GM12878 (cell line): ENCODE measurements at regions not wholly inside any gene's neighbourhood (a gene's known extent, or its start where the extent isn't known, plus 50 kb on each side); places are given as distances from the start of the nearest gene placed in this dataset.

ENCODE experiments used
- ATAC-seq: fragments of 200-7000 bp; cut with Tn5 transposase; 3 replicates; pipeline ENCODE4 v1.9.1; 2020; ENCODE audit warnings: mild to moderate bottlenecking, moderate library complexity
- BruUV-seq: library from RNA; stranded (reverse); fragments of 400-500 nt; replicated peaks from 2 replicates; lab custom pipeline; 2021; lab: Mats Ljungman, UMichigan
- CTCF ChIA-PET: fragments of 300-600 bp; sonication (Branson Sonifier 250); formaldehyde crosslinking; extraction: SDS; loops from one replicate; lab custom pipeline; 2021; ENCODE audit warnings: inconsistent platforms; lab: Yijun Ruan, JAX
- POLR2A ChIA-PET: fragments of 350-600 bp; formaldehyde crosslinking; extraction: SDS; loops from one replicate; lab custom pipeline; 2021; ENCODE audit warnings: inconsistent platforms; lab: Charles Lee
- RAD21 ChIA-PET: fragments of 300-600 bp; sonication (Branson Sonifier 250); formaldehyde crosslinking; loops from one replicate; lab custom pipeline; 2023; ENCODE audit warnings: antibody characterized with exemption; ENCODE audit not compliant: unreplicated experiment; lab: Charles Lee
- SMC1A ChIA-PET: fragments of 300-600 bp; sonication (Branson Sonifier 250); formaldehyde crosslinking; loops from one replicate; lab custom pipeline; 2023; ENCODE audit not compliant: unreplicated experiment, uncharacterized antibody; lab: Charles Lee
- DNase-seq: peaks from one replicate; pipeline ENCODE4 v3.0.0-alpha.2; 2011; ENCODE audit warnings: low read depth, low spot score
- FAIRE-seq: peaks from 3 replicates; lab custom pipeline; 2011; peaks lifted over from hg19 to GRCh38; lab: Jason Lieb, UNC
- H2AFZ ChIP-seq: 2 replicates; pipeline ENCODE4 v1.6.0; 2011; ENCODE audit warnings: low read depth, low read length, control low read depth; ENCODE audit not compliant: control insufficient read depth
- H3K27ac ChIP-seq: 2 replicates; pipeline ENCODE4 v1.5.1; 2011; ENCODE audit warnings: control low read depth; ENCODE audit not compliant: control insufficient read depth, insufficient read depth
- H3K27me3 ChIP-seq, 2 experiments: replicated peaks in 1 of 2; 2 replicates each; pipeline versions ENCODE4 v1.6.0 to v1.6.1; 2011; ENCODE audit warnings: low read length in 1 of 2; ENCODE audit not compliant: control insufficient read depth in 2 of 2, insufficient read depth in 2 of 2
- H3K36me3 ChIP-seq, 2 experiments: 2 replicates each; pipeline ENCODE4 v1.5.1; 2011; ENCODE audit warnings: low read length in 1 of 2; ENCODE audit not compliant: control insufficient read depth in 2 of 2, insufficient read depth in 2 of 2
- H3K4me1 ChIP-seq: 2 replicates; pipeline ENCODE4 v1.6.1; 2011; ENCODE audit warnings: mild to moderate bottlenecking, low read length, moderate library complexity, mixed read lengths; ENCODE audit not compliant: control insufficient read depth, insufficient read depth
- H3K4me2 ChIP-seq: 2 replicates; pipeline ENCODE4 v1.6.0; 2011; ENCODE audit warnings: control low read depth; ENCODE audit not compliant: control insufficient read depth, insufficient read depth
- H3K4me3 ChIP-seq: fragments of 200-600 bp; sonication (generic); 2 replicates; pipeline ENCODE4 v1.5.1; 2016
- H3K79me2 ChIP-seq: 2 replicates; pipeline ENCODE4 v1.6.0; 2011; ENCODE audit warnings: low read length; ENCODE audit not compliant: control insufficient read depth, insufficient read depth
- H3K9ac ChIP-seq: 2 replicates; pipeline ENCODE4 v1.8.0; 2011; ENCODE audit warnings: low read length, control low read depth, mixed read lengths; ENCODE audit not compliant: control insufficient read depth, insufficient read depth
- H3K9me3 ChIP-seq: replicated peaks from 3 replicates; pipeline ENCODE4 v1.5.1; 2011; ENCODE audit warnings: mild to moderate bottlenecking, low read length; ENCODE audit not compliant: control insufficient read depth, insufficient read depth
- H4K20me1 ChIP-seq: 2 replicates; pipeline ENCODE4 v1.6.0; 2011; ENCODE audit not compliant: control insufficient read depth, insufficient read depth
- CREM ChIP-seq: IDR thresholded peaks from 2 replicates; pipeline ENCODE4 v1.6.1; 2014; ENCODE audit warnings: antibody characterized with exemption, low read depth
- EZH2 ChIP-seq: IDR thresholded peaks from 2 replicates; pipeline ENCODE4 v1.6.1; 2012; ENCODE audit warnings: low read depth, mild to moderate bottlenecking, control low read depth, inconsistent platforms, low read length, borderline replicate concordance; ENCODE audit not compliant: control insufficient read depth
- IKZF2 ChIP-seq, 2 experiments: fragments of 450-650 bp; IDR thresholded peaks; 2 replicates each; pipeline ENCODE4 v1.6.1; 2017; ENCODE audit warnings: mild to moderate bottlenecking in 2 of 2, moderate library complexity in 2 of 2
- NBN ChIP-seq: fragments of 450-650 bp; IDR thresholded peaks from 2 replicates; pipeline ENCODE4 v1.6.1; 2016
- PML ChIP-seq: IDR thresholded peaks from 2 replicates; pipeline ENCODE4 v1.6.1; 2012; ENCODE audit warnings: low read length, inconsistent platforms
- RUNX3 ChIP-seq: IDR thresholded peaks from 2 replicates; pipeline ENCODE4 v1.6.1; 2012; ENCODE audit warnings: low read length, inconsistent platforms
- SKIL ChIP-seq: fragments of 450-650 bp; IDR thresholded peaks from 2 replicates; pipeline ENCODE4 v1.6.1; 2017; ENCODE audit warnings: mild to moderate bottlenecking, low read depth, inconsistent platforms; ENCODE audit not compliant: poor library complexity, severe bottlenecking
- SMAD1 ChIP-seq: fragments of 450-650 bp; IDR thresholded peaks from 2 replicates; pipeline ENCODE4 v1.6.1; 2018; ENCODE audit warnings: mild to moderate bottlenecking, low read depth; ENCODE audit not compliant: partially characterized antibody
- SMAD5 ChIP-seq: IDR thresholded peaks from 2 replicates; pipeline ENCODE4 v1.6.1; 2016; ENCODE audit warnings: antibody characterized with exemption, low read depth
- SREBF1 ChIP-seq: IDR thresholded peaks from 2 replicates; pipeline ENCODE4 v1.6.1; 2012; ENCODE audit warnings: mild to moderate bottlenecking, low read length
- SRF ChIP-seq, 2 experiments: IDR thresholded peaks; 2 replicates each; pipeline ENCODE4 v1.6.1; 2011; ENCODE audit warnings: low read depth in 2 of 2, low read length in 2 of 2, mild to moderate bottlenecking in 1 of 2, moderate library complexity in 1 of 2
- STAT1 ChIP-seq: fragments of 450-650 bp; conservative IDR thresholded peaks from 2 replicates; pipeline ENCODE4 v1.6.1; 2014; ENCODE audit warnings: antibody characterized with exemption, mild to moderate bottlenecking
- TAF1 ChIP-seq: IDR thresholded peaks from 2 replicates; pipeline ENCODE4 v1.6.1; 2011; ENCODE audit warnings: mild to moderate bottlenecking, low read depth, low read length, borderline replicate concordance
- TARDBP ChIP-seq: IDR thresholded peaks from 2 replicates; pipeline ENCODE4 v1.6.1; 2016; ENCODE audit warnings: borderline replicate concordance
- TCF12 ChIP-seq: IDR thresholded peaks from 2 replicates; pipeline ENCODE4 v1.6.1; 2011; ENCODE audit warnings: low read depth, mild to moderate bottlenecking, low read length
- USF1 ChIP-seq: IDR thresholded peaks from 2 replicates; pipeline ENCODE4 v1.6.1; 2011; ENCODE audit warnings: borderline replicate concordance, low read depth, mild to moderate bottlenecking, moderate library complexity, mixed read lengths, low read length; ENCODE audit not compliant: insufficient read depth; ENCODE audit errors: extremely low read length
- ZBED1 ChIP-seq: IDR thresholded peaks from 2 replicates; pipeline ENCODE4 v1.6.1; 2016; ENCODE audit warnings: borderline replicate concordance
- ZNF24 ChIP-seq: fragments of 450-650 bp; IDR thresholded peaks from 2 replicates; pipeline ENCODE4 v1.6.1; 2017; ENCODE audit warnings: antibody characterized with exemption, mild to moderate bottlenecking
- WGBS: methylation state at CpG from one replicate; pipeline ENCODE4 v1.1.6; 2016; ENCODE audit warnings: low lambda C conversion rate; ENCODE audit not compliant: insufficient replicate concordance, insufficient coverage; ENCODE audit errors: missing lambda C conversion rate; 5-methylcytosine and 5-hydroxymethylcytosine counted together
- in situ Hi-C: fragments of 300-500 bp; cut with MboI; formaldehyde crosslinking; loops from 9 replicates; pipeline ENCODE4 v1.14.3; 2018; ENCODE audit warnings: mixed read lengths
- intact Hi-C: fragments of 100-400 bp; cut with micrococcal nuclease; formaldehyde crosslinking; loops from one replicate; pipeline ENCODE4 v1.14.2; 2022; ENCODE audit not compliant: unreplicated experiment
- TF ChIP-seq, protein P1 (sequence below): fragments of 450-650 bp; IDR thresholded peaks from 2 replicates; pipeline ENCODE4 v1.6.1; 2016; ENCODE audit warnings: mild to moderate bottlenecking, moderate library complexity, borderline replicate concordance

DNA sequence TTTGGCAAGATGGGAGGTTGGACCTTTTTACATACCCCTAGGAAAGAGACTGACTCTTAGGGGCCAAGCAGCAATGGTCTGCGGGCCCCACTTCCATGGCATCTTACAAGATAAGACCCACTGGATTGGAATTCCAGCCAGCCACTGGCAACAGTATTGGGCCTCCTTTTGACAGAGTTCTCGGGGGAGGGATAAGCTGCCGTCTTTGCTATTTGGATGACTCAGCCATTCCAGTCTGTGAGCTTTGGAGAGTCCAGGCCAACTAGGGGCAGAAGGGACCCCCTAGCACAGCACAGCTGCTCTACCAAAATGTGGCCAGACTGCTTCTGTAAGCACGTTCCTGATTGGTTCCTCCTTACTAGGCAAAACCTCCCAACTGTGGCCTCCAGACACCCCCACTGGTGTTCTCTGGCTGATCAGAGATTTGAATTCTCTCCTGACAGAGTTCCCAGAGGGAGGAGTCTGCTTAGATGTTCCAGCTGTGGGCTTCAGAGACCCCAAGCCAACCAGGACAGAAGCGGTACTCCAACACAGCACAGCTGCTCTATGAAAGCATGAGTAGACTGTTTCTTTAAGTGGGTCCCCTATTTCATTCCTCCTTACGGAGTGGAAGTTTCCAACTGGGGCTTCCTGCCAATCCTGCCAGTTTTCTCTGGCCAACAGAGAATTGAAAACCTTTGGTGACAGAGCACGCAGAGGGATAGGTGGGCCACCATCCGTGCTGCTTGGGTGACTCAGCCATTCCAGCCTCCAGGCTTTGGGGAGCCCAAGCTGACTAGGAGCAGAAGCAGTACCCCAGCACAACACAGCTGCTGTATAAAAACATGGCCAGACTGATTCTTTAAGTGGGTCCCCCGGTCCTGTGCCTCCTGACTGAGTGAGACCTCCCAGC, 672.1 kb upstream of the RIOK2 start:
- H3K27ac ChIP-seq: no peak overlapping the region
- no peak overlapping the region for H2AFZ ChIP-seq
- no peaks in the 10 kb centered on the region for H3K27me3 ChIP-seq
- BruUV-seq: no TSS peak
- ChIA-PET POLR2A (no interaction called here), SMC1A (interaction anchor here (1.5 to 1.8 kb wide), 2 partner anchors 10 to 30 kb away, joined by 3 to 5 read pairs; no protein-coding TSS in a partner anchor), CTCF (interaction anchor here (1.4 kb wide), 1 partner anchor 8 kb away, joined by 3 read pairs; no protein-coding TSS in a partner anchor), RAD21 (no interaction called here)
- H3K36me3 ChIP-seq: no peaks in the 10 kb centered on the region
- H4K20me1 ChIP-seq: no peaks in the 10 kb centered on the region
- H3K9ac ChIP-seq: no peak overlapping the region
- no peak overlapping the region for H3K4me2 ChIP-seq
- DNase-seq: no peak
- 28% methylated on average over 9 of the region's 9 CpGs for WGBS
- ATAC-seq: no peak
- no peak for FAIRE-seq
- no peaks in the 10 kb centered on the region for H3K9me3 ChIP-seq
- H3K4me1 ChIP-seq: no peaks in the 10 kb centered on the region
- no peak overlapping the region for H3K4me3 ChIP-seq
- intact Hi-C loops (no loop called here), in situ Hi-C loops (no loop called here)
- H3K79me2 ChIP-seq: no peaks in the 10 kb centered on the region
- TF ChIP-seq TCF12 (no peak), IKZF2 (IDR thresholded peaks at IDR 0.05) (no peak), SKIL (no peak), TARDBP (no peak), SMAD5 (no peak), STAT1 (no peak), NBN (no peak), EZH2 (no peak), USF1 (no peak), ZBED1 (no peak), TAF1 (no peak), ZNF24 (no peak), RUNX3 (no peak), SREBF1 (no peak), SMAD1 (no peak), CREM (no peak), SRF (IDR thresholded peaks at IDR 0.05; ENCODE audit: low read depth in 2 of 2, low read length in 2 of 2) (no peak), PML (no peak)
- TF ChIP-seq, protein P1, sequence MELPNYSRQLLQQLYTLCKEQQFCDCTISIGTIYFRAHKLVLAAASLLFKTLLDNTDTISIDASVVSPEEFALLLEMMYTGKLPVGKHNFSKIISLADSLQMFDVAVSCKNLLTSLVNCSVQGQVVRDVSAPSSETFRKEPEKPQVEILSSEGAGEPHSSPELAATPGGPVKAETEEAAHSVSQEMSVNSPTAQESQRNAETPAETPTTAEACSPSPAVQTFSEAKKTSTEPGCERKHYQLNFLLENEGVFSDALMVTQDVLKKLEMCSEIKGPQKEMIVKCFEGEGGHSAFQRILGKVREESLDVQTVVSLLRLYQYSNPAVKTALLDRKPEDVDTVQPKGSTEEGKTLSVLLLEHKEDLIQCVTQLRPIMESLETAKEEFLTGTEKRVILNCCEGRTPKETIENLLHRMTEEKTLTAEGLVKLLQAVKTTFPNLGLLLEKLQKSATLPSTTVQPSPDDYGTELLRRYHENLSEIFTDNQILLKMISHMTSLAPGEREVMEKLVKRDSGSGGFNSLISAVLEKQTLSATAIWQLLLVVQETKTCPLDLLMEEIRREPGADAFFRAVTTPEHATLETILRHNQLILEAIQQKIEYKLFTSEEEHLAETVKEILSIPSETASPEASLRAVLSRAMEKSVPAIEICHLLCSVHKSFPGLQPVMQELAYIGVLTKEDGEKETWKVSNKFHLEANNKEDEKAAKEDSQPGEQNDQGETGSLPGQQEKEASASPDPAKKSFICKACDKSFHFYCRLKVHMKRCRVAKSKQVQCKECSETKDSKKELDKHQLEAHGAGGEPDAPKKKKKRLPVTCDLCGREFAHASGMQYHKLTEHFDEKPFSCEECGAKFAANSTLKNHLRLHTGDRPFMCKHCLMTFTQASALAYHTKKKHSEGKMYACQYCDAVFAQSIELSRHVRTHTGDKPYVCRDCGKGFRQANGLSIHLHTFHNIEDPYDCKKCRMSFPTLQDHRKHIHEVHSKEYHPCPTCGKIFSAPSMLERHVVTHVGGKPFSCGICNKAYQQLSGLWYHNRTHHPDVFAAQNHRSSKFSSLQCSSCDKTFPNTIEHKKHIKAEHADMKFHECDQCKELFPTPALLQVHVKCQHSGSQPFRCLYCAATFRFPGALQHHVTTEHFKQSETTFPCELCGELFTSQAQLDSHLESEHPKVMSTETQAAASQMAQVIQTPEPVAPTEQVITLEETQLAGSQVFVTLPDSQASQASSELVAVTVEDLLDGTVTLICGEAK: no peak
